AG04449 (cell line): ENCODE measurements at regions not wholly inside any gene's neighbourhood (a gene's known extent, or its start where the extent isn't known, plus 50 kb on each side); places are given as distances from the start of the nearest gene placed in this dataset.
"Not testable (repeated sequence)": the region's sequence is repeated elsewhere in the genome, so short reads cannot be mapped to it uniquely, and the experiment has no call there.

Experiments
- CTCF ChIA-PET: fragments of 350-600 bp; formaldehyde crosslinking; extraction: SDS; loops from one replicate; lab custom pipeline; 2021; ENCODE audit warnings: antibody characterized with exemption; lab: Yijun Ruan, JAX
- POLR2A ChIA-PET: fragments of 400-600, 350-600 bp; formaldehyde crosslinking; extraction: SDS; loops from one replicate; lab custom pipeline; 2020; ENCODE audit warnings: antibody characterized with exemption, inconsistent platforms; lab: Yijun Ruan, JAX
- DNase-seq: peaks from one replicate; pipeline ENCODE4 v3.0.0-alpha.2; 2010; ENCODE audit warnings: low read depth, low spot score
- H3K4me3 ChIP-seq: 2 replicates; pipeline ENCODE4 v1.5.1; 2011; ENCODE audit warnings: low read depth, mild to moderate bottlenecking, control low read depth, low read length
- TF ChIP-seq, protein P1 (sequence below): IDR thresholded peaks from one replicate; pipeline ENCODE4 v1.5.1; 2011; ENCODE audit warnings: mild to moderate bottlenecking, moderate library complexity, low read length, control low read depth, inconsistent platforms; ENCODE audit not compliant: insufficient read depth; ENCODE audit errors: missing control alignments

DNA sequence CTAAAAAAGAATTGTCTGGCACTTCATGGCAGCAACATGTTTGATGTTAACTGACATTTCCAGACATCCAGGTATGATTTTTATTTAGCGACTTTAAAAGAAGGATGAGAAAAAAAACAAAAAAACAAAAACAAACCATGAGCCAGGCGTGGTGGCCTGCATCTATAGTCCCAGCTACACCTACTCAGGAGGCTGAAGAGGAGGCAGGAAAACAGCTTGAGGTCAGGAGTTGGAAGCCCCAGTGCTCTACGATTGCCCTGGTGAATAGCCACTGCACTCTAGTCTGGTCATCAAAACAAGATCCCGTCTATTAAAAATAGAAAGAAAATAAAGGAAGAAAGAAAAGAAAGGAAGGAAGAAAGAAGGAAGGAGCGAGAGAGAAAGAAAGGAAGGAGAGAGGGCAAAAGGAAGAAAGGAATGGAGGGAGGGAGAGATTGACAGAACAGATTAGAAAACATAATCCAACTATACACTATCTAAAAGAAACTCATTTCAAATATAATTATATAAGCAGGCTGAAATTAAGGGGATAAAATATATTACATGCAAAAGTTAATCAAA, 141.6 kb downstream of the TRIM27 start:
- TF ChIP-seq, protein P1, sequence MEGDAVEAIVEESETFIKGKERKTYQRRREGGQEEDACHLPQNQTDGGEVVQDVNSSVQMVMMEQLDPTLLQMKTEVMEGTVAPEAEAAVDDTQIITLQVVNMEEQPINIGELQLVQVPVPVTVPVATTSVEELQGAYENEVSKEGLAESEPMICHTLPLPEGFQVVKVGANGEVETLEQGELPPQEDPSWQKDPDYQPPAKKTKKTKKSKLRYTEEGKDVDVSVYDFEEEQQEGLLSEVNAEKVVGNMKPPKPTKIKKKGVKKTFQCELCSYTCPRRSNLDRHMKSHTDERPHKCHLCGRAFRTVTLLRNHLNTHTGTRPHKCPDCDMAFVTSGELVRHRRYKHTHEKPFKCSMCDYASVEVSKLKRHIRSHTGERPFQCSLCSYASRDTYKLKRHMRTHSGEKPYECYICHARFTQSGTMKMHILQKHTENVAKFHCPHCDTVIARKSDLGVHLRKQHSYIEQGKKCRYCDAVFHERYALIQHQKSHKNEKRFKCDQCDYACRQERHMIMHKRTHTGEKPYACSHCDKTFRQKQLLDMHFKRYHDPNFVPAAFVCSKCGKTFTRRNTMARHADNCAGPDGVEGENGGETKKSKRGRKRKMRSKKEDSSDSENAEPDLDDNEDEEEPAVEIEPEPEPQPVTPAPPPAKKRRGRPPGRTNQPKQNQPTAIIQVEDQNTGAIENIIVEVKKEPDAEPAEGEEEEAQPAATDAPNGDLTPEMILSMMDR, result no peak

DNA sequence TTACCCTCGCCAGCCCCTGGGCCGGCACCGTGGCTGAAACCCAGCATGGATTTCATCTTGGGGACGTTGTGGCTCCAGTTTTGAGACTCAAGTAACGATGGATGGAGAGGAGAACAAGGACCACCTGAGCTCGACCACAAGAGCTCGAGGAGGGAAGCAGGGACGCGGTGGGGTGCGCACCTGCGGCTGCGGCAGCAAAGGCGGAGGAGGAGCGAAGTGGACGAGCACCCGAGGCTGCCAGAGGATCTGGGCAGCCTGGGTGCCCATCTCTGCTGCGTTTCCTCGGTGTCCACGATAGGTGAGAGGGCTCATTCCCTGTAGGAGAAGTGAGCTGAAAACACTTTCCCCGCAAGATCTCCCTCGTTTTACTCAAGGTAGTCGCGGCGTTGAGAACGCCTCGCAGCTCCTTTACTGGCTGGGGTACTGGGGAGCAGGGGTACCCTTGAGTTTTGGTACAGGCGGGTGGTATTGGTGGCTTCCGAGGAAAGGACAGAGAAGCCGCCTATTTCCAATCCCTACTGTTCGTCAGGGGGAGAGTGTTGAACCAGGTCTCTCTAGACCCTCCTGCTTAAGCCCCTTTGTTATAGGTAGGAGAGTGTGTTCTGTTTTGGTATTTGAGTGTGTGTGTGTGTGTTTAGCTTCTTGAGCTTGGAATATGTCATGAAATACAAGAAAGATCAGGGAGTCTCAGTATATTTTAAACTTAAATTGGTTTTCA, 137.7 kb downstream of the TRIM27 start:
- ChIA-PET CTCF (no interaction called here), POLR2A (no interaction called here)
- H3K4me3 ChIP-seq, result no peak overlapping the region
- DNase-seq, result no peak
- TF ChIP-seq, protein P1, result no peak

More for the DNA sequence above, 141.6 kb downstream of the TRIM27 start:
- no peak for DNase-seq
- ChIA-PET POLR2A (no interaction called here), CTCF (no interaction called here)
- no peak overlapping the region for H3K4me3 ChIP-seq

DNA sequence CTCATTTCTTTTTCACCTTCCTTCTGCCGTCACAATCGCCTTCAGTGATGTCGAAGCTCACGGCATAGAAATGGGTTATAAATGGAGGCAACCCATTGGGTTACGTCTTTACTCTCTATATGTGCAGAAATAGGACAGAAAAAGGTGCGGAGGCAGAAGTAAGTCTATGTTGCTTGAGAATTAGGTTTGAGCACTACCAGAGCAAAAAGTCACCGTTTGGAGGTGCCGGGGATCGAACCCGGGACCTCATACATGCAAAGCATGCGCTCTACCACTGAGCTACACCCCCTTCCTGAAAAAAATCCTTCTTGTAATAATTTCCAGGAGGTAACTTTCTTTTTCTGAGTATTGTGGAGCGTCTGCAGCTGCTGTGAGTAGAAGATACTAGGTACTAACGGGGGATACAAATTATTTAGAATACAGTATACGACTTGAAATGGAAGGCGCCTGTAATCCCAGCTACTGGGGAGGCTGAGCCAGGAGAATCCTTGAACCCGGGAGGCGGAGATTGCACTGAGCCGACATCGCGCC, 134.2 kb downstream of the TRIM27 start:
- TF ChIP-seq, protein P1, result no peak
- CTCF ChIA-PET, result interaction anchor here (0.9 kb wide), 1 partner anchor 49 kb away, joined by 3 read pairs; no protein-coding TSS in a partner anchor
- H3K4me3 ChIP-seq, result peak overlapping the region; percentile 65
- DNase-seq, result no peak
- POLR2A ChIA-PET, result interaction anchor here (0.7 kb wide), 1 partner anchor 83 kb away, joined by 3 read pairs; no protein-coding TSS in a partner anchor

DNA sequence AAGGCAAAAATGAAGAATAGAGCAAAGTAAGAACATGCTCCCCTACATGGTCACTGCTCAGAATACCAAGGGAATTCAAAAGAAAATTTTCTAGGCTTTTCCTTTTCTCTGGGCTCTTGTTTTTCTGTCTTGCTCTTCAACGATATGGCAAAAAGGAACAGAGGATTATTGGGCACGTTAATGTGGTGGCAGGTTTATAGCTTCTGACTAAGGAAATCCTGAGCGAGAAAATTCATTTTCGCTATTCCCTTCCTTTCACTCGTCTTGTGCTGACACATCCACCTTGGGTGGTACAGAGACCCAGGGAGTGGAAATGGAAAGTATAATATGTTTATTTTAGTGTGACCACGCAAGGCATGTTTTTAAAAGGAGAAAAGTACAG, 132.8 kb downstream of the TRIM27 start:
- ChIA-PET POLR2A (no interaction called here), CTCF (no interaction called here)
- DNase-seq, result no peak
- no peak overlapping the region for H3K4me3 ChIP-seq
- TF ChIP-seq, protein P1, result no peak

DNA sequence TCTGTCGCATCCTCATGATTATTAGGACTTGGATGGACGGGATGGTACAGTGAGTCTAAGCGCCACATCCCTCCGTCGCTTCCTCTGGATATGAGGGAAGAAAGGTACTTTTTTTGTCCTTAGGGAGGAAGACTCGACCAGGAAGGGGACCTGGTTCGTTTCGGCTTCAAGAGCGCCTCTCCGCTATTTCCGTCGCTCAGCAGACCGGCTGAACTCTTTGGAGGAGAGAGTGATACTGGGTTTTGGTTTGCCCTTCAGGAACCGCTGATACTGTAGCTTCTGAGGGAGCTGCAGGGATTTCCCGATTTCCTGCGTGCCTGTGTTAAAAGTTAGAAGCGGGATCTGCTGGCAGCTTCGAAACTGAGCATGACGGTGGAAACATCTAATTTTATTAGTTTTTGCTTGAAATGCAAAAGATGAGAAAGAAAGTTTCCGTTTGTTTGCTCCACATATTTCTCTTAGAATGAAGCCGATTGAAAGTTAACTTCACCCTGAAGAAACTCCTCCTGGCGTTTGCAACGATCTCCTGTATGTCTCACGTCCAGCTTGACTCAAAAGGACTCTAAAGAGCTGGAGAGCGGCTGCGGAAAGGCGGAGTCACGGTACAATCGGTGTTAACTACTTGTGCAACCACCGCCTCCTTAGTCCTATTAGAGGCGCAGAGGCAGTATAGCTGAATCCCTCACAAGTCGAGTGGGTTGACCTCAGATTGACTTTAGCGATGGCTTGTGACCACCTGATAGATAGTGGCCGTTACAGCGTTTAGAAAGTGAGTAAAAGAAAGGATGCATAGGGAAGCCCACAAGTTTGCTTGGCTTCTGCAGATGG, 129.4 kb downstream of the TRIM27 start:
- CTCF ChIA-PET, result interaction anchor here (1.2 to 1.6 kb wide), 2 partner anchors 45 to 222 kb away, joined by 4 to 5 read pairs; no protein-coding TSS in a partner anchor
- DNase-seq, result no peak

DNA sequence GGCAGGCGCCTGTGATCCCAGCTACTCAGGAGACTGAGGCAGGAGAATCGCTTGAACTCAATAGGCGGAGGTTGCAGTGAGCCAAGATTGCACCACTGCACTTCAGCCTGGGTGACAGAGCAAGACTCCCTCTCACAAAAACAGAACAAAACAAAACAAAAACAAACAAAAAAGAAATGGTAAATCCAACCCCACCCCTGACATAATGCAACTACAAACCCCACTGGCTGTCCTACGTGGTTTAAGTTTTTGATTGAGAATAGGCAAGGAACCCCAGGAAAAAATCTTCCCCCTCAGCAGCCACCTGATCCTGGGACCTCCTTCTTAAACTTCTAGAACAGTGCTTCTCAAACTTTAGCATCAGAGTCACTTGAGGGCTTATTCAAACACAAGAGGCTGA, 123.1 kb downstream of the TRIM27 start:
- H3K4me3 ChIP-seq, CTCF ChIA-PET, POLR2A ChIA-PET, DNase-seq: not testable (repeated sequence)

More for the DNA sequence above, 129.4 kb downstream of the TRIM27 start:
- H3K4me3 ChIP-seq, result peak overlapping the region; percentile 61
- POLR2A ChIA-PET, result no interaction called here
- TF ChIP-seq, protein P1, result no peak
